H9 (cell line): ENCODE measurements at regions not wholly inside any gene's neighbourhood (a gene's known extent, or its start where the extent isn't known, plus 50 kb on each side); places are given as distances from the start of the nearest gene placed in this dataset.

Experiments
- DNase-seq: peaks from one replicate; pipeline ENCODE4 v3.0.0-alpha.2; 2017
- H2AFZ ChIP-seq: one replicate; pipeline ENCODE4 v1.6.1; 2013; ENCODE audit warnings: mild to moderate bottlenecking, low read length, control low read depth, moderate library complexity
- H2AK5ac ChIP-seq: 2 replicates; pipeline ENCODE4 v1.6.1; 2013; ENCODE audit warnings: low read length, control low read depth, mixed read lengths; ENCODE audit not compliant: insufficient read length
- H2BK120ac ChIP-seq: one replicate; pipeline ENCODE4 v1.6.1; 2013; ENCODE audit warnings: low read depth, mild to moderate bottlenecking, low read length, control low read depth, inconsistent platforms; ENCODE audit not compliant: poor library complexity, severe bottlenecking
- H2BK12ac ChIP-seq: 2 replicates; pipeline ENCODE4 v1.6.1; 2013; ENCODE audit warnings: low read length, control low read depth, mixed read lengths, low read depth; ENCODE audit not compliant: insufficient read length
- H2BK15ac ChIP-seq: 2 replicates; pipeline ENCODE4 v1.6.1; 2013; ENCODE audit warnings: low read depth, low read length, control low read depth
- H2BK20ac ChIP-seq: one replicate; pipeline ENCODE4 v1.6.1; 2013; ENCODE audit warnings: low read depth, mild to moderate bottlenecking, low read length, control low read depth, inconsistent platforms; ENCODE audit not compliant: poor library complexity, severe bottlenecking
- H2BK5ac ChIP-seq: 2 replicates; pipeline ENCODE4 v1.6.1; 2013; ENCODE audit warnings: low read length, control low read depth, mixed read lengths; ENCODE audit not compliant: insufficient read length
- H3K14ac ChIP-seq: 2 replicates; pipeline ENCODE4 v1.6.1; 2013; ENCODE audit warnings: low read length, control low read depth; ENCODE audit not compliant: insufficient read depth
- H3K18ac ChIP-seq: 2 replicates; pipeline ENCODE4 v1.6.1; 2013; ENCODE audit warnings: low read depth, mild to moderate bottlenecking, mixed read lengths, low read length, control low read depth; ENCODE audit not compliant: insufficient read length
- H3K23ac ChIP-seq: 2 replicates; pipeline ENCODE4 v1.6.1; 2013; ENCODE audit warnings: low read length, control low read depth, mixed read lengths, low read depth; ENCODE audit not compliant: insufficient read length
- H3K23me2 ChIP-seq: 2 replicates; pipeline ENCODE4 v1.6.1; 2013; ENCODE audit warnings: low read depth, mild to moderate bottlenecking, mixed read lengths, low read length, control low read depth; ENCODE audit not compliant: insufficient read length, poor library complexity, severe bottlenecking
- H3K27ac ChIP-seq: 2 replicates; pipeline ENCODE4 v1.5.1; 2013; ENCODE audit warnings: low read length, control low read depth, mixed read lengths, low read depth; ENCODE audit not compliant: insufficient read length
- H3K27me3 ChIP-seq: 2 replicates; pipeline ENCODE4 v1.6.1; 2013; ENCODE audit warnings: low read length, control low read depth, inconsistent platforms; ENCODE audit not compliant: insufficient read depth
- H3K4ac ChIP-seq: 2 replicates; pipeline ENCODE4 v1.6.1; 2013; ENCODE audit warnings: low read depth, mild to moderate bottlenecking, control low read depth, inconsistent platforms, low read length, moderate library complexity
- H3K4me1 ChIP-seq: 2 replicates; pipeline ENCODE4 v1.6.1; 2013; ENCODE audit warnings: low read length, control low read depth, inconsistent platforms; ENCODE audit not compliant: insufficient read depth
- H3K4me2 ChIP-seq: 2 replicates; pipeline ENCODE4 v1.6.1; 2013; ENCODE audit warnings: low read length, control low read depth, mixed read lengths; ENCODE audit not compliant: insufficient read length, insufficient read depth
- H3K56ac ChIP-seq: 2 replicates; pipeline ENCODE4 v1.6.1; 2013; ENCODE audit warnings: low read depth, mild to moderate bottlenecking, mixed read lengths, low read length, control low read depth; ENCODE audit not compliant: insufficient read length
- H3K79me1 ChIP-seq: 2 replicates; pipeline ENCODE4 v1.6.1; 2013; ENCODE audit warnings: low read depth, mild to moderate bottlenecking, moderate library complexity, low read length, control low read depth, inconsistent platforms; ENCODE audit not compliant: insufficient read depth, poor library complexity, severe bottlenecking
- H3K79me2 ChIP-seq: 2 replicates; pipeline ENCODE4 v1.6.1; 2013; ENCODE audit warnings: low read length, control low read depth, inconsistent platforms; ENCODE audit not compliant: insufficient read depth
- H3K9ac ChIP-seq: 2 replicates; pipeline ENCODE4 v1.6.1; 2013; ENCODE audit warnings: low read length, control low read depth, mixed read lengths; ENCODE audit not compliant: insufficient read length; ENCODE audit errors: extremely low read depth
- H3K9me3 ChIP-seq: one replicate; pipeline ENCODE4 v1.6.1; 2013; ENCODE audit warnings: low read depth, low read length, inconsistent platforms; ENCODE audit not compliant: control insufficient read depth
- H3T11ph ChIP-seq: one replicate; pipeline ENCODE4 v1.6.1; 2013; ENCODE audit warnings: mild to moderate bottlenecking, low read length, control low read depth, inconsistent platforms
- H4K20me1 ChIP-seq: one replicate; pipeline ENCODE4 v1.6.1; 2013; ENCODE audit not compliant: control insufficient read depth, insufficient read length, insufficient read depth
- H4K5ac ChIP-seq: 2 replicates; pipeline ENCODE4 v1.6.1; 2013; ENCODE audit warnings: low read depth, mild to moderate bottlenecking, mixed read lengths, low read length, control low read depth; ENCODE audit not compliant: insufficient read length
- H4K8ac ChIP-seq: replicated peaks from 2 replicates; pipeline ENCODE4 v1.6.1; 2013; ENCODE audit warnings: low read length, control low read depth, mixed read lengths, low read depth; ENCODE audit not compliant: insufficient read length
- H4K91ac ChIP-seq: 2 replicates; pipeline ENCODE4 v1.6.1; 2013; ENCODE audit warnings: low read depth, mild to moderate bottlenecking, moderate library complexity, mixed read lengths, low read length, control low read depth; ENCODE audit not compliant: insufficient read length
- H3K27ac Mint-ChIP-seq, 3 experiments: 2 replicates in 2 of 3; 3 replicates in 1 of 3; pipeline ENCODE4 v1.8.0; 2020 to 2021; ENCODE audit warnings: mixed read lengths in 3 of 3, mild to moderate bottlenecking in 1 of 3, moderate library complexity in 1 of 3
- H3K27me3 Mint-ChIP-seq: 2 replicates; pipeline ENCODE4 v1.8.0; 2021; ENCODE audit warnings: low read depth, mild to moderate bottlenecking, moderate library complexity, mixed read lengths
- H3K36me3 Mint-ChIP-seq, 3 experiments: 2 replicates in 2 of 3; 3 replicates in 1 of 3; pipeline ENCODE4 v1.8.0; 2020 to 2021; ENCODE audit warnings: low read depth in 3 of 3, mixed read lengths in 3 of 3; ENCODE audit not compliant: insufficient read depth in 1 of 3
- H3K4me1 Mint-ChIP-seq, 2 experiments: 2 replicates each; pipeline ENCODE4 v1.8.0; 2020; ENCODE audit warnings: mixed read lengths in 2 of 2
- H3K4me3 Mint-ChIP-seq, 2 experiments: 2 replicates in 1 of 2; 3 replicates in 1 of 2; pipeline ENCODE4 v1.8.0; 2020 to 2021; ENCODE audit warnings: mild to moderate bottlenecking in 2 of 2, mixed read lengths in 2 of 2, moderate library complexity in 1 of 2
- H3K9me3 Mint-ChIP-seq, 2 experiments: 2 replicates in 1 of 2; 3 replicates in 1 of 2; pipeline ENCODE4 v1.8.0; 2020; ENCODE audit warnings: mild to moderate bottlenecking in 2 of 2, mixed read lengths in 2 of 2, moderate library complexity in 1 of 2
- CTCF ChIP-seq: fragments of 200-600 bp; sonication (generic); conservative IDR thresholded peaks from 3 replicates; pipeline ENCODE4 v1.8.0; 2021; ENCODE audit warnings: antibody characterized with exemption, mild to moderate bottlenecking
- WGBS: extraction: QIAGEN DNeasy Blood & Tissue Kit; methylation state at CpG from one replicate; pipeline ENCODE4 v1.1.7; 2013; ENCODE audit warnings: missing lambda C conversion rate, low lambda C conversion rate, mixed read lengths; ENCODE audit not compliant: insufficient read length; ENCODE audit errors: extremely low coverage; 5-methylcytosine and 5-hydroxymethylcytosine counted together

GRCh38 chr15:97141360-97141759 lies 810.9 kb downstream of the NR2F2 start:
- H3K4me2 ChIP-seq = no peak overlapping the region
- no peaks in the 10 kb centered on the region for H3K27me3 Mint-ChIP-seq
- no CpG with 5 or more reads among the region's 1 CpG for WGBS
- no peak overlapping the region for H4K8ac ChIP-seq
- H3K9me3 ChIP-seq = no peaks in the 10 kb centered on the region
- no peak overlapping the region for H3K18ac ChIP-seq
- H3K36me3 Mint-ChIP-seq = no peaks in the 10 kb centered on the region
- no peak overlapping the region for H2BK20ac ChIP-seq
- no peak overlapping the region for H2BK120ac ChIP-seq
- H4K20me1 ChIP-seq = no peaks in the 10 kb centered on the region
- no peak overlapping the region for H2BK5ac ChIP-seq
- H3K9me3 Mint-ChIP-seq = peaks cover 0 to 3% of the 10 kb centered on the region in 2 experiments; a peak in 2 of 5 replicates
- H2AK5ac ChIP-seq = no peak overlapping the region
- no peaks in the 10 kb centered on the region for H3K4me1 Mint-ChIP-seq
- no peaks in the 10 kb centered on the region for H3K27me3 ChIP-seq
- H3T11ph ChIP-seq = no peak overlapping the region
- H3K56ac ChIP-seq = no peak overlapping the region
- H4K5ac ChIP-seq = no peak overlapping the region
- H3K27ac Mint-ChIP-seq = no peak overlapping the region
- no peak overlapping the region for H3K27ac ChIP-seq
- no peak overlapping the region for H3K4ac ChIP-seq
- H2AFZ ChIP-seq = no peak overlapping the region
- no peak overlapping the region for H3K9ac ChIP-seq
- H3K79me2 ChIP-seq = no peaks in the 10 kb centered on the region
- H3K4me1 ChIP-seq = no peaks in the 10 kb centered on the region
- H4K91ac ChIP-seq = no peak overlapping the region
- no peak overlapping the region for H3K23ac ChIP-seq
- no peaks in the 10 kb centered on the region for H3K23me2 ChIP-seq
- H3K79me1 ChIP-seq = no peaks in the 10 kb centered on the region
- H3K14ac ChIP-seq = no peak overlapping the region
- no peak overlapping the region for H2BK15ac ChIP-seq
- no peak for DNase-seq
- no peak overlapping the region for H3K4me3 Mint-ChIP-seq
- H2BK12ac ChIP-seq = no peak overlapping the region
- no peak for TF ChIP-seq CTCF
